SU-DHL-6 (cell line): ENCODE measurements at regions not wholly inside any gene's neighbourhood (a gene's known extent, or its start where the extent isn't known, plus 50 kb on each side); places are given as distances from the start of the nearest gene placed in this dataset.

Experiments used
- H2AFZ ChIP-seq: fragments of 200-600 bp; sonication (generic); 2 replicates; pipeline ENCODE4 v1.6.1; 2014; ENCODE audit warnings: low read depth, mild to moderate bottlenecking, moderate library complexity, mixed read lengths, antibody characterized with exemption, low read length; ENCODE audit not compliant: severe bottlenecking
- H3F3A ChIP-seq: fragments of 200-600 bp; shearing (Covaris generic); 2 replicates; pipeline ENCODE4 v1.6.0; 2016; ENCODE audit warnings: antibody characterized with exemption, mild to moderate bottlenecking; ENCODE audit not compliant: insufficient read depth
- H3K27ac ChIP-seq: fragments of 200-600 bp; sonication (generic); 2 replicates; pipeline ENCODE4 v1.5.1; 2016; ENCODE audit warnings: low read depth, mild to moderate bottlenecking, low read length, moderate library complexity, mixed read lengths
- H3K27me3 ChIP-seq: fragments of 200-600 bp; sonication (generic), shearing (Covaris generic); 2 replicates; pipeline ENCODE4 v1.6.0; 2014; ENCODE audit warnings: mild to moderate bottlenecking, low read length
- H3K36me3 ChIP-seq: fragments of 200-600 bp; sonication (generic); 2 replicates; pipeline ENCODE4 v1.6.1; 2014; ENCODE audit warnings: mild to moderate bottlenecking, low read length, mixed read lengths
- H3K4me2 ChIP-seq: fragments of 300-600, 200-600 bp; shearing (Covaris generic), sonication (generic); 2 replicates; pipeline ENCODE4 v1.6.0; 2014; ENCODE audit warnings: low read length, low read depth, mild to moderate bottlenecking; ENCODE audit not compliant: poor library complexity, severe bottlenecking
- H3K4me3 ChIP-seq: fragments of 200-600 bp; sonication (generic); 2 replicates; pipeline ENCODE4 v1.5.1; 2014; ENCODE audit warnings: antibody characterized with exemption, low read length, mild to moderate bottlenecking, mixed read lengths; ENCODE audit not compliant: insufficient read depth, poor library complexity, severe bottlenecking
- H3K79me2 ChIP-seq: fragments of 200-600 bp; sonication (generic); 2 replicates; pipeline ENCODE4 v1.6.1; 2014; ENCODE audit warnings: mild to moderate bottlenecking, low read length, moderate library complexity; ENCODE audit not compliant: insufficient read depth
- H3K9ac ChIP-seq: fragments of 200-600 bp; sonication (generic); 2 replicates; pipeline ENCODE4 v1.7.0; 2014; ENCODE audit warnings: mild to moderate bottlenecking, low read length
- H3K9me2 ChIP-seq: fragments of 200-600 bp; sonication (generic); replicated peaks from 2 replicates; pipeline ENCODE4 v1.6.1; 2014; ENCODE audit warnings: low read length; ENCODE audit not compliant: insufficient read depth
- H3K9me3 ChIP-seq: fragments of 200-600 bp; sonication (generic); 2 replicates; pipeline ENCODE4 v1.6.1; 2014; ENCODE audit warnings: low read length, mixed read lengths; ENCODE audit not compliant: insufficient read depth
- H4K20me1 ChIP-seq: fragments of 200-600 bp; sonication (generic); 2 replicates; pipeline ENCODE4 v1.6.1; 2014; ENCODE audit warnings: low read depth, mild to moderate bottlenecking, antibody characterized with exemption, low read length, moderate library complexity, mixed read lengths
- CTCF ChIP-seq: fragments of 200-600 bp; sonication (generic); IDR thresholded peaks from one replicate; pipeline ENCODE4 v1.5.1; 2017; ENCODE audit warnings: antibody characterized with exemption, mild to moderate bottlenecking, low read length, moderate library complexity; ENCODE audit not compliant: insufficient read depth, poor library complexity, severe bottlenecking
- EZH2phosphoT487 ChIP-seq: fragments of 200-600 bp; sonication (generic), shearing (Covaris generic); conservative IDR thresholded peaks from 2 replicates; pipeline ENCODE4 v1.6.1; 2018; ENCODE audit warnings: mild to moderate bottlenecking, antibody characterized with exemption, low read length, moderate library complexity, mixed read lengths

GRCh38 chr4:123286903-123287466 is 109.6 kb upstream of the SPRY1 start:
- Histone ChIP-seq H3F3A (no peaks in the 10 kb centered on the region), H3K9me2 (no peaks in the 10 kb centered on the region), H4K20me1 (no peaks in the 10 kb centered on the region), H3K4me3 (no peak overlapping the region), H3K27me3 (no peaks in the 10 kb centered on the region), H2AFZ (no peak overlapping the region), H3K9me3 (no peaks in the 10 kb centered on the region), H3K36me3 (no peaks in the 10 kb centered on the region), H3K27ac (no peak overlapping the region), H3K79me2 (no peaks in the 10 kb centered on the region), H3K4me2 (no peak overlapping the region), H3K9ac (no peak overlapping the region)
- no peak for TF ChIP-seq CTCF
- no peak for TF ChIP-seq EZH2phosphoT487

- no peak overlapping the region for H2AFZ ChIP-seq
- no peaks in the 10 kb centered on the region for H3K9me3 ChIP-seq
- H3K36me3 ChIP-seq, result no peaks in the 10 kb centered on the region
- H3K9ac ChIP-seq, result no peak overlapping the region
- no peaks in the 10 kb centered on the region for H3K9me2 ChIP-seq
- no peak overlapping the region for H3K4me2 ChIP-seq
- no peaks in the 10 kb centered on the region for H3K79me2 ChIP-seq
- H3K4me3 ChIP-seq, result no peak overlapping the region
- no peaks in the 10 kb centered on the region for H3K27me3 ChIP-seq
- TF ChIP-seq EZH2phosphoT487 (no peak), CTCF (no peak)
- no peaks in the 10 kb centered on the region for H3F3A ChIP-seq
- no peak overlapping the region for H3K27ac ChIP-seq
- H4K20me1 ChIP-seq, result no peaks in the 10 kb centered on the region
Measured at GRCh38 chr4:123288309-123289025, 108.1 kb upstream of the SPRY1 start.

GRCh38 chr4:123291329-123291728 is 105.3 kb upstream of the SPRY1 start:
- Histone ChIP-seq H4K20me1 (no peaks in the 10 kb centered on the region), H3F3A (no peaks in the 10 kb centered on the region), H3K9me3 (no peaks in the 10 kb centered on the region), H3K4me3 (no peak overlapping the region), H3K9ac (no peak overlapping the region), H3K27me3 (no peaks in the 10 kb centered on the region), H3K27ac (no peak overlapping the region), H3K36me3 (no peaks in the 10 kb centered on the region), H3K79me2 (no peaks in the 10 kb centered on the region), H3K4me2 (no peak overlapping the region), H2AFZ (no peak overlapping the region), H3K9me2 (no peaks in the 10 kb centered on the region)
- TF ChIP-seq EZH2phosphoT487 (no peak), CTCF (no peak)
